SKM-1 (cell line): ENCODE measurements at regions not wholly inside any gene's neighbourhood (a gene's known extent, or its start where the extent isn't known, plus 50 kb on each side); places are given as distances from the start of the nearest gene placed in this dataset.

Experiments used
- DNase-seq: peaks from one replicate; lab custom pipeline; 2025; ENCODE audit not compliant: unreplicated experiment; lab: John Stamatoyannopoulos, UW

DNA sequence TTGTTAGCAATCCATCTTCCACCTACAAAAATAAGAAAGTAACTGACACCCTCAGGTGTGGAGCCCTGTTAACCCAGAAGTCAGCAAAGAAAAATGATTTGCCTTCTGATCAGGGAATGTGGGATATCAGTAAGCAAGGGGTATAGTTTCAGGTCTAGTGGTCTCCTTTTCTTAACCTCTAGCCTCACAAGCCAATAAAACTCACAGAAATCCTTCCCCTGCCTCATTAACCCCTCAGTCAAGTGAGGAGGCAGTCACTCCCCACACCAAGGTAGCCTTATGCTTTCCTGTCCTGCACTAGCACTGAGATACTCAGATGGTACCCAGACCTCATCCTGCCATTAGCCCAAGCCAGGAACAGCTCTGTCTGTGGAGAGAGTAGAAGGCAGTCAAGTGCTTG is 103.4 kb upstream of the VASH1 start:
- DNase-seq, result no peak

DNA sequence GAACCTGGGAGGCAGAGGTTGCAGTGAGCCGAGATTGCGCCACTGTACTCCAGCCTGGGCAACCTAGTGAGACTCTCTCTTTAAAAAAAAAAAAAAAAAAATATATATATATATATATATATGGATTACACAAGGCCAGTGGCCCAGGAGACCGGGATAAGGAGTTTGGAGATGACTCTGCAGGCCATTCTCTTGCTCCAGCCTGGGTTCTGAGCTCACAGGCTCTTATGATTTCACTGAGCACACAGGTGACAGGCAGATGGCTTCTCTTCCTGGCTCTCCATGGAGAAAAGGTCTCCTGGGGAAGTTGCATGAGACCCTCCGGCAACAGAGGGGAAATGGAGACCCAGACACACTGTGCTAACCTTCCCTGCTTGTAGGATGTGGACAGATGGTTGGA is 98.7 kb upstream of the VASH1 start:
- DNase-seq, result no peak

DNA sequence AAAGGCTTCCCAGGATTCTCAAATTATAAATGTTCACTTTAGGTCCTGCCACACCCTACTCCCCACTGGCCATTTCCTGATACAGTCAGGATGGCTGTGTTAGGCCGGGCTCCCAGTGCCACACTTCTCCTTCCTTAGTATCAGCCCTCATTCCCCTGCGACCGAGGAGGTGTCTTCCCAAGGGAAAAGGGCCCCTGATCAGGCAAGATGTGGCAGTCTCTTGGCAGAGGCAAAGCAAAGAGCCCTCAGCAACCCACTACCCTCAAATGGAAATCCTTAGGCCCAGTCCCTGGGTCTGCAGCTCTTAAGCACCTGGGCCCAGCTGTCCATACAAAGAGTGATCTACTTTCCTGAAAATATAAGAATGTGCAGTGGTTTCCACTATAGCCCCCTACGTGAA is 96.5 kb upstream of the VASH1 start:
- DNase-seq, result no peak

DNA sequence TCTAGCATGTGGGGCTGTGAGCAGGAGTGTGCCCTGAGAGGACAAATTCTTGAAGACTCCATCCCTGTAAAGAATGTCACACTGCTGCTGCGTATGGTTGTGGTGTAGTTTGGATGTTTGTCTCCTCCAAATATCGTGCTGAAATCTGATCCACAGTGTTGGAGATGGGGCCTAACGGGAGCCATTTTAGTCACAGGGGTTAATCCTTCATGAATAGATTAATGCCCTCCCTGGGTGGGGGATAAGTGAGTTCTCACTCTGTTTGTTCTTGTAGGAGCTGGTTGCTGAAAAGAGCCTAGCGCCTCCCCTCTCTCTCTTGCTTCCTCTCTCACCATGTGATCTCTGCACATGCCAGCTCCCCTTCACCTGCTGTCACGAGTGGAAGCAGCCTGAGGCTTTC is 94.5 kb upstream of the VASH1 start:
- no peak for DNase-seq

DNA sequence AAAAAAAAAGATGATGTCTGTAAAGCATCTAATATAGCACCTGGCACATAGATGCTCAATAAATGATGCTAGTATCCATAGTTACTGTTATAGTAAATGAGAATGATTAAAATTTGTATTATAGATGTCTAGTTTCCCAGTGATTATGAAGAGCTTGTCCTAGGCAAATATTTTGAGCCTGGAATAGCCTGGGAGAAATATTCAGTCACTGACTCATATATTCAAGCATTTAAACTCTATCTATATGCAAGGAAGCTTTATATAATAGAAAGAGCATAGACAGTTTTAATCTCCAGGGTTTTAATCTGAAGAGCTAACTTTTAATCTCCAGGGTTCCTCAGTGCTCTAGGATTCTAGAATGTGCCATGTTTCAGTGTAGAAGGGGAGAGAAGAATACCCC is 91.5 kb upstream of the VASH1 start:
- DNase-seq, result no peak

DNA sequence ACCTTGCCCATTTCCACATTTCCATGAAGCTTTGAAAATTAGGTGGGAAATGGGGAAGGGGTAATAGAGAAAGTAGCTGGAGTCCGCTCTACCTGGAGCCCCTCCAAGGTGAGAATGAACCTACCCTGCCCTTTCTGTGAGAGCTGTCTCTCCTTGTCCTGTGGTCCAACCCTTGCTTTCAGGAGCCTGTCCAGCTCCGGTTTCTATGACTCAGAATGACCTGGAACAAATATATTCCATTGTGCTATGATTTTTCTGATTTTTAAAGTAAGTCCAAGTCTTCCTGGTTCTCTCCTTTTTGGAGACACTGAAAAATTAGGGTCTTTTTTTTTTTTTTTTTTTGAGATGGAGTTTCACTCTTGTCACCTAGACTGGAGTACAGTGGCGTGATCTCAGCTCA is 89.1 kb upstream of the VASH1 start:
- no peak for DNase-seq

DNA sequence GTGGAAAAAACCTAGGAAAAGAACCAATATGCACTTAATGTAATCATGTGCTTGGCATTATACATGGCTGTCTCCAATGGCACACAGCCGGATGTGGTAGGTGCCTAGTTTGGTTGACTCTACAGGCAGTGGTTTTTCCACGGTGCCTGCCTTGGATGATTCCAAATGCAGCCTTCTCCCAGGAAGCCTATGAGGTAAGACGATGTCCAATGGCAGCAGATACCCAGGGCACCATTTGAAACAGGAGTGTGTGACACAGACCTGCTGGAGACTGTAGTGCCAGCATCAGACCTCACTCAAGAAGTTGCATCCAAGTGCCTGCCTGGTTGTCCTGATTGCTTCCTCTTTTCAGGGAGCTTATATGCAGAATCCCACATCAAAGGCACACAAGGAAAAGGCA is 88.0 kb upstream of the VASH1 start:
- DNase-seq, result no peak

DNA sequence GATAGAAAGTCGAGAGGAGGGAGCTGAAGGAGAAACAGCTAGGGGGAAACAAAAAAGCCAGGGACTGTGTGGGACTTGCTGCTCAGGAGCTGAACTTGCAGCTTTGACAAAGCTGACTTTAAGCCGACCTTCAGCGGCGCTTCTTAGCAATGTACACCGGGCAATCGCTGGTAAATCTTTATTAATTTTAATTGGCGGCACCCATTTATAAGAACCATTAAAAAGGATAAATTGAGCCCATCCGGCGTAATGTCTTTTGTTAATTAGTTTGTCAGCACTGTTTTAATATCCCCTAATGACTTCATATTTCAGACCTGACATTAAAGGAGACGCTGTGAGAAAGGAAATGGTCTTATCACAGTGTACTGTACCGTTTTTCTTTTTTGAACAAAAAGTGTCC is 86.2 kb upstream of the VASH1 start:
- no peak for DNase-seq

DNA sequence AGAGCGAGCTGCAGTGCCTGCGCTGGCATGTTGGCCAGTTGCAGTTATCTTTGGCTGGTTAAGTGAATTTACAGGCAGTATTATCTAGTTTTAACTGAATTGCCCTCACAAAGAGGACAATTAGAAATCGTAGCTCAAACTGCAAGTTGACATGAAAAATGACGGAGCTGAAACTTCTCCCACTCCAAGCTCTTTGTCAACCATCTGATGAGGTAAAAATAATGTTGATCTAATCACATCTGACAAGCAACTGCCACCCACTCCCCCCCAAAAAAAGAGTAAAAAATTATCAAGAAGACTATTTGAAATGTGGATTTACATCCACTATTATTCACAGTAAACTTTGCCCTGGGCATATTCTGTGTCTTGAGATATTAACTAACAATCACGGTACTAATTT is 84.7 kb upstream of the VASH1 start:
- DNase-seq, result no peak

DNA sequence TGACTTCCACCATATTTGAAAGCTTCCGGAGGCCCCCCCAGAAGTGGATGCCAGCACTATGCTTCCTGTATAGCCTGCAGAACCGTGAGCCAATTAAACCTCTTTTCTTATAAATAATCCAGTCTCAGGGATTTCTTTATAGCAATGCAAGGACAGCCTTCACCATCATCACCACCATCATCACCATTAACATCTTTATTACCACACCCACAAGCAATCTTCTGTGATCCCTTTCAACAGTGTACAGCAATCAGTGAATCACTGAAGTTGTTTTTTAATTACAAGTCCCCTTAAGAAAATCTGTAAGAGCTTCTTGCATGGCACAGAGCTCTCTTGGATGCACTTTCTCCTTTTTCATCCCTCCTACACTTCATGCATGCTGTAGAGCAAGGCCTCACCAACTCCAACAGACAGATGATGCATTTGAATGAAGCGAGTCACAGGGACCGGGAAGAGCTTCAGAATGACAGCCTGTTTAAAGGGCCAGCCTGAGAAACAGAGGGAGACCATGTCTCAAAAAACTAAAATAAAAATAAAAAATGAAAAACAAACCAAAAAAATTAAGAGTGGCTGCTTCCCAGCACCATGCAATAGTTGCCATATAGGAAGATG is 83.6 kb upstream of the VASH1 start:
- no peak for DNase-seq

DNA sequence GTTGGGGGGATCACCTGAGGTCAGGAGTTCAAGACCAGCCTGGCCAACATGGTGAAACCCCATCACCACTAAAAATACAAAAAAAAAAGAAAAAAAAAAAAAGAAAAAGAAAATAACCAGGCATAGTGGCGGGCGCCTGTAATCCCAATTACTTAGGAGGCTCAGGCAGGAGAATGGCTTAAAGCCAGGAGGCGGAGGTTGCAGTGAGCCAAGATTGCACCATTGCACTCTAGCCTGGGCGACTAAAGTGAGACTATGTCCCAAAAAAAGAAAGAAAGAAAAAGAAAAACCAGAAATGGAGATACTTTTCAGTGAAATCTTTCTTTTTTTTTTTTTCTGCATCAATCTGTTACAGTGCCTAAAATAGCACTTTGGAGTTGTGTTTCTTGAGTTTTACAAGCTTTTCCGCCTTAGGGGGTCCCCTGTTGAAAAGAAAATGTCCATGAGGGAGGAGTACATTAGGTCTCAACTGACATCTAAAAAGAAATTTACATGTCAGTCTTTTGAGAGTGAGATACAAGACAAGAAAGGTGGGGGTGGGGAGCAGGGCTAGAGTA is 82.9 kb upstream of the VASH1 start:
- DNase-seq, result no peak

DNA sequence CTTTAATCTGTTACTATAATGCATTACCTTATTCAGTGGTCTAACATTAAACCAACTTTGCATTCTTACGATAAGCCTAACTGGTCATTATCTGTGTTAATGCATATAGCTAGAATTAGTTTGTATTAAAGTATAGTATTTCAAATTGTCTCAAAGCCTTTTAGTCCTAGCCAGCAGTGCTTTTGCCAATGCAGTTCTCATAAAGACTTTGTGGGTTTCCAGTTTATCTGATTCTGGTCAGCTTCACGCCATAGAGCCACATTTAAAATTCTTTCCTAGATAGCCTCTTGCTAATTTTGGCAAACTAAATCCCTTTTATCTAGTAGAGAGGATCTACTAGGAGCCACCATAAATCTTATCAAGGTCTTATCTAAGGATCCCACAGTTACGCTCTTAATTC is 78.9 kb upstream of the VASH1 start:
- DNase-seq, result no peak

DNA sequence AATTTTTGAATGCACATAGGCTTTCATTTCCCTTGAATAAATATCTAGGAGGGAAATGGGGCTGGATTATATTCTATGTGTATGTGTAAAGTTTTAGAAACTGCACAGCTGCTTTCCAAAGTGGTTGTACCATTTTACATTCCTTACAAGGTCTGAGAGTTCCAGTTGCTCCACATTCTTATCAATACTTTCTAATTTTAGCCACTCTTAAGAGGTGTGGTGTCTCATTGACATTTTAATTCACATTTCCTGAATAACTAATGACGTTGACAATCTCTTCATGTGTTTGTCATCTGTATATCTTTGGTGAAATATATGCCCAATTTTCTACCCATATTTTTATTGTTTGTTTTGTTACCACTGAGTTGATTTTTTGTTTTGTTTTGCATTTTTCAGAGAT is 74.6 kb upstream of the VASH1 start:
- DNase-seq, result no peak

DNA sequence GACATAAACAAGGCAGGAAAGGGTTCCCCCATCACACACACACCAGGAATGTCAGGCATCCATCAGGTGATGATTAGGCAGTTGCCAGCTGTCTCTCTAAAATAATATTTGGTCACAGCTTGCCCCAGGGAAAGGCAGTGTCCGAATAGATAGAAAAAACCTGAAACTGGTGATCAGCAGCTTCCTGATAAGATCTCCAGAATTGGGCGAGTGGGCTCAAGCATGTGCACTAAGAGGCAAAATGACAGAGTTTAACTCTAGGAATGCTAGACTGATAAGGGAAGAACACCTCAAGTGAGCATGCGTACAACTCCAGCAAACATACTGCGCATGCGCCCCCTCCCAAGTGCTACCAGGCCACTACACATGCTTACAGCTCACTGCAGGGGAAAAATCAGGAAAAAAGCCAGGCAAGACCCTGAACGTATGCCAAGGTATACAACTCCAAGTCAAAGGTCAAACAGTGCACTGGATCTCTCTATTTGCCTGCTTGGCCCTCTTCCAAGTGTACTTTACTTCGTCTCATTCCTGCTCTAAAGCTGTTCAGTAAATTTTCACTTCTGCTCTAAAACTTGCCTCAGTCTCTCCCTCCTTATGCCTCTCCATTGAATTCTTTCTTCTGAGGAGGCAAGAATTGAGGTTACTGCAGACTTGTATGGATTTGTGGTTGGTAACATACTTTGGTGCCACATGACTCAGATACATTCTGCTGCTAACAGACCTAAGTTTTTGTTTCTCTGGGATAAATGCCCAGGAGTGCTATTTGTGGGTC is 73.5 kb upstream of the VASH1 start:
- no peak for DNase-seq

DNA sequence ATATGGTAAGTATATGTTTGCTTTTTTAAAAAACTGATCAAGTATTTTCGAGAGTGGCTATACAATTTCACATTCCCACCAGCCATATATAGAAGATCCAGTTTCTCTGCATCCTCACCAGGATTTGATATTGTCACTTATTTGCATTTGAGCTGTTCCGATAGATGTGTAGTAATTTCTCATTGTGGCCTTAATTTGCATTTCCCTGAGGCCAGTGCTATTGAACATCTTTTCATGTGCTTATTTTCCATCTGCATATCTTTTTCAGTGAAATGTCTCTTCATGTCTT is 72.9 kb upstream of the VASH1 start:
- no peak for DNase-seq

DNA sequence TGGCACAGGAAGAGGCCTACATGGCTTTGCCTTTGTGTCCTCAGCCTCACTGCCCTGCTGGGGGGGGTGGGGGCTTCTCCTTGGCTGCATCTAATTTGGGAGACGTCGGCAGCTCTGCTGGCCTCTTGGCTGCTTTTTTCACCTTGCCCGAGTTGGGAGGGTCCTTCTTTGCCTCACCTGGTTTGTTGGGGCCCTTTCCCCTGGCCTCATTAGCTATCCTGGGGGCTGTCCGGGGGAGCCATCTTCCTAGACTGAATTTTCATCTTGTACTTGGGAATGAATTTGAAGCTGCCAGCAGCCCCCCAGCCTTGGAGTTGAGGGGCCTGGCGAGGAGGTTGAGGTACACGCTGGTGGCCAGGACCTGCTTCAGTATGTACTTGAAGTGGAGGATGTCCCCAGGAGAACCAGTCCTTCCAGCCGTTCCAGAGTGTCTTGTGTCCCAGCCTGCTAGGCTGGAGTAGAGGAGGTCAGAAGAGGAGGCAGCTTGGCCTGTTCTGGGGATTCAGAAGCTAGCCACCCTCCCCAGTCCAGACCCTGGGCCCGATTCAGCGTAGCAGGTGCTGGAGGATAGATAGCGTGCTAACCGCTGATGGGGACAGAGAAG is 70.7 kb upstream of the VASH1 start:
- no peak for DNase-seq

DNA sequence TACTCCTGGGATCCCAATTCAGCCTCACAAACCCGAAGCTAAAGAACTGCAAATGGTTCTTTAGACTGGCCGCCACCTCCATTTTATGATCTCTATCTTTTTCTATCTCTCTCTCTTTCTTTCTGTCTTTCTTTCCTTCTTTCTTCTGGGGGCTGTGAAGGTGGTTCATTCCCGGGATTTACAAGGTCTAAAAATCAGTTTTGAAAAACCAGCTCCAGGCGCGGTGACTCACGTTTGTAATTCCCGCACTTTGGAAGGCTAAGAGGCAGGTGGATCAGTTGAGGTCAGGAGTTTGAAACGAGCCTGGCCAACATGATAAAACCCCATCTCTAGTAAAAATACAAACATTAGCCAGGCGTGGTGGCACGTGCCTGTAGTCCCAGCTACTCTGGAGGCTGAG is 67.2 kb upstream of the VASH1 start:
- no peak for DNase-seq

DNA sequence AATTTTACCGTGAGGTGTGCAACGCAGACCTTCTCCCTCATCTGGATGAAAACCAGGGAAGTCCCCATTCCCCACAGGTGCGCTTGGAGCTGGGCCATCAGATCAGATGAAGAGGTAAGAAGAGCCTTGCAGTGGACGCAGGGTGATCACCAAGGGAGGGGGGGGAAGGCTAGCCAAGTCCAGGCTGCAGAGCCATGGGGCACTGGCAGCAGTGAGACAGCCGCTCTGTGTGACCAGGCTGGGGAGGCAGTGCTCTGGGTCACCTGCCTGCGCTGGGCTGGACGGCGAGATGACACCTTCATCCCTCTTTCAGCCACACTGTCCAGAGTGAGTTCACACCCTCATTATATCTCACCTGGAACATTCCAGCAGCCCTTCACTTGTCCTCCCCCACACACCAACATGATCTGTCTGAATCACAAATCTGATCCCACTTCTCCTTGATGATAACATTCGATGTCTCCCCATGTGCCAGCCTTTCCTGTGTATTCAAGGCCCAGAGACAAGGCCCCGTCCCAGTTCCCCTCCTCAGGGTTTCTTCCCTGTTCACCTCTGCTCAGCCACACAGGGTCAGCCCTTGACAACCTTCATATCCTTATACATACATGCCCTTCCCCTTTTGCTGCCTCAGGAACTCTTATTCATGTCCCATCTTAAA is 65.9 kb upstream of the VASH1 start:
- DNase-seq, result no peak

DNA sequence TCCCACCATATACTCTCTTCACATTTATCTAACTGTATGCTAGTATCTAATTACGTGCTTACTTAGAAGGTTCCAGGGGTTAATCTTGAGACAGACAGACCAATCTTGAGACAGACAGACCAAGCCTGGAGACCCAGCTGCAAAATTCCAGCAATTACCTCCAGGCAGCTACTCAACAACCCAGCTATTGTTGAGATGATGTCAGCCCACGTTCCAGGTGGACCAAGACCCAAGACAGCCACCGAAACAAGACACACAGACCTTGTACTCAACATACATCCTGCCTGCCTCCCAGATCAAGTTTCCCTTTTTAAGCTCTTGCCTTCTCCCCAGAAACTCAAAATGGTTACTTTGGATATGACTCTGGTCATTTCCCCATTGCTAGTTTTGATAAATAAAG is 64.9 kb upstream of the VASH1 start:
- DNase-seq, result no peak

DNA sequence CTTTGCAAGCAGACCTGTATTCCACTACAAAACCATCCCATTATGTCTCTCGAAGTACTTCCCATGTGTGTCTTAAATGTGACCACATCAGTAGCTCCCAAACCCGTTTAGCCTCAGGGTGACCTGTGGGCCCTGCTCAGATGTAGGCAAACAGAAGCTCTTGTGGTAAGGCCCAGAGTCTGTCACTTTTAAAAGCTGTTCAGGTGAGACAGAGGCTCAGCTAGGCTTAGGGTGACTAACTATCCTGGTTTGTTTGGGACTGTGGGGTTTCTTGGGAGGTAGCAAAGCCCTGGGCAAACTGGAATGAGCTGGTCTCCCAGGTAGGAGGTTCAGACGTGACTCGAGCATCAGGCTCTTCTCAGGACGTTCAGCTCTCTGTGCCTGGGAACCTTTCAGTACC is 64.5 kb upstream of the VASH1 start:
- no peak for DNase-seq

DNA sequence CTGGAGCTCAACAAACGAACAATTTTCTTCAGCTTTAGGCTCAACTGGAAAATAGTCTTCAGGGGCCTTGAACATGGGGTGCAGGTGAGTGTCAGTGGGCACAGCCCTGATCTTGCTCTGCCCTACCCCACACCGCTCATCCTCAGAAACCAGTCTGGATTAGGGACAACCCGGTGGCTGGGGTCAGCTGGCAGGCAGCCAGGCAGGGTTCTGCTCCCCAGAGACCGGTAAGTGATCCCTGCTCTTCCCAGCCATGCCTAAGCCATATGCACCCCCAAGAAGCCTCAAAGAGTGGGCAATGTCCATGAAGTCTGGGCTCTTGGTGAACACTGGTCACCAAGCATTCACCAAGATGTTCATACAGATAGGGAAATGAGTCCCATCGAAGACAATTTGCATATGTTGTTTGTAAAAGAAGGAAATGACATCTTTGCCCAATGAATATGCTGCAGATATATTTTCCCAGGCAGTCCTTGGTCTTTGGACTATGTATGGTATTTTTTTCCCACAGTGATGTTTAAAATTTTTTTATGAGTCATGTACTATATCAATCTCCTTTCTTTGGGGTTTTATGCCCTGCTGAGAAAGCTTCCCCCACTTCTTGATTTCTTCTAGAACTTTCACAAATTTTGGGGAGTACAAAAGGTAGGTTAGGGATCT is 63.9 kb upstream of the VASH1 start:
- DNase-seq, result no peak

DNA sequence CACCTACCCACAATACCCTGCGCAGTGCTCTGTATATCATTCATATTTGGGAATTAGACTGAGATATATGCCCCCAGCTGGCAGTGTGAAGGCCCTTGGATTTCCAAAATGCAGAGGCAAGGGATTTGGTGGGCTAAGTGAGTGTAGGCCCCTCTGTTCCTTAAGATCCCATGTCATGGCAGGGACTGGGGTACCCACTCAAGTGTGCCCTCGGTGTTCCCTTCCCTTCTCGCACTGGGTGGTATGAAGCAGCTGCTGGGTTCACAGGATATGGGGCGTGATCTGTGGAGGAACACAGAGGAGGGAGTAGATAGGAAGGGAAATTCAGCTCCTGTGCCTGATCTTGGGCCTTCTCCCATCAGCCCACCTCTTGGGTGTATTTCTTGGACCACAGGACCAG is 63.1 kb upstream of the VASH1 start:
- DNase-seq, result no peak
